GM06990 (cell line): ENCODE measurements at regions not wholly inside any gene's neighbourhood (a gene's known extent, or its start where the extent isn't known, plus 50 kb on each side); places are given as distances from the start of the nearest gene placed in this dataset.

Source experiments
- DNase-seq: peaks from one replicate; pipeline ENCODE4 v3.0.0-alpha.2; 2011; ENCODE audit not compliant: insufficient read length; ENCODE audit errors: extremely low read depth
- H3K27me3 ChIP-seq: replicated peaks from 2 replicates; pipeline ENCODE4 v1.6.0; 2011; ENCODE audit warnings: low read length; ENCODE audit not compliant: control insufficient read depth, insufficient read depth
- H3K36me3 ChIP-seq: 2 replicates; pipeline ENCODE4 v1.5.1; 2011; ENCODE audit warnings: low read length; ENCODE audit not compliant: control insufficient read depth, insufficient read depth
- H3K4me3 ChIP-seq: replicated peaks from 2 replicates; pipeline ENCODE4 v1.5.1; 2011; ENCODE audit warnings: low read depth, mild to moderate bottlenecking, control low read depth, low read length
- TF ChIP-seq, protein P1 (sequence below): IDR thresholded peaks from 2 replicates; pipeline ENCODE4 v1.5.1; 2011; ENCODE audit warnings: low read length, control low read depth, mild to moderate bottlenecking, inconsistent platforms; ENCODE audit not compliant: insufficient read depth, poor library complexity, severe bottlenecking

DNA sequence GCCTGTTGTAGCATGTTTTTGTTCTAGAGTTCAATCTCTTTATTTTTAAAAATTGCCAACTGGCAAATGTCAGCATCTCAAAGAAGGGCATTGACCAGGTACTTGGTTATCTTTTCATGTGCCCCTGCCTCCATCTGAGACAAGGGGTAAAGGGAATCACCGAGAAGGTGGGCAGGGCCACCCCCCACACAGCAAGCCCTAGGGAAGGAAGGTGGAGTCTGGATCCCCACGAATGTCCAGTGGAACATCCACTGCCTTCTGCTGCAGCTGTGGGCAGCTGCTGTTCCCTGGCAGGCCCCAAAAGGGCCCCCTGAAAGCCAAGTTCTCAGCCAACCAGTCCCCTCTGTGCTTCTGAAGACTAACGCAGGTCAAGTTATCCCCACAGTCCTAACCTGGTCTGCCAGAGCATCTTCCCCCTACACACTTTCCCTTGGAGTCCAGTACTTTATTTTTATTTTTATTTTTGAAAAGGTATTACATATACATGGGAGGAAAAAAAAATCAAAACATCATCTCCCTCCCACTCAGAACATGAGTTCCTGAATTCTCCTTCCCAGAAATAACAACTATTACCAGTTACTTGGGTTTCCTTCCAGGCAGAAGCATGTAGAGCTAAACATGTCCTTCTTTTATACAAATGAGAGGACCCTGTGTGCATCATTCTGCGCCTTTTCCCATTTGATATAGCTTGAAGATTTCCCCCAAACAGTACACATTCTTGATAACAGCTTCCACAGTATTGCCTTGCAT lies 253.7 kb downstream of the MAFB start:
- Histone ChIP-seq H3K27me3 (no peaks in the 10 kb centered on the region), H3K36me3 (no peaks in the 10 kb centered on the region), H3K4me3 (no peak overlapping the region)
- TF ChIP-seq, protein P1, sequence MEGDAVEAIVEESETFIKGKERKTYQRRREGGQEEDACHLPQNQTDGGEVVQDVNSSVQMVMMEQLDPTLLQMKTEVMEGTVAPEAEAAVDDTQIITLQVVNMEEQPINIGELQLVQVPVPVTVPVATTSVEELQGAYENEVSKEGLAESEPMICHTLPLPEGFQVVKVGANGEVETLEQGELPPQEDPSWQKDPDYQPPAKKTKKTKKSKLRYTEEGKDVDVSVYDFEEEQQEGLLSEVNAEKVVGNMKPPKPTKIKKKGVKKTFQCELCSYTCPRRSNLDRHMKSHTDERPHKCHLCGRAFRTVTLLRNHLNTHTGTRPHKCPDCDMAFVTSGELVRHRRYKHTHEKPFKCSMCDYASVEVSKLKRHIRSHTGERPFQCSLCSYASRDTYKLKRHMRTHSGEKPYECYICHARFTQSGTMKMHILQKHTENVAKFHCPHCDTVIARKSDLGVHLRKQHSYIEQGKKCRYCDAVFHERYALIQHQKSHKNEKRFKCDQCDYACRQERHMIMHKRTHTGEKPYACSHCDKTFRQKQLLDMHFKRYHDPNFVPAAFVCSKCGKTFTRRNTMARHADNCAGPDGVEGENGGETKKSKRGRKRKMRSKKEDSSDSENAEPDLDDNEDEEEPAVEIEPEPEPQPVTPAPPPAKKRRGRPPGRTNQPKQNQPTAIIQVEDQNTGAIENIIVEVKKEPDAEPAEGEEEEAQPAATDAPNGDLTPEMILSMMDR, result no peak
- DNase-seq, result no peak

DNA sequence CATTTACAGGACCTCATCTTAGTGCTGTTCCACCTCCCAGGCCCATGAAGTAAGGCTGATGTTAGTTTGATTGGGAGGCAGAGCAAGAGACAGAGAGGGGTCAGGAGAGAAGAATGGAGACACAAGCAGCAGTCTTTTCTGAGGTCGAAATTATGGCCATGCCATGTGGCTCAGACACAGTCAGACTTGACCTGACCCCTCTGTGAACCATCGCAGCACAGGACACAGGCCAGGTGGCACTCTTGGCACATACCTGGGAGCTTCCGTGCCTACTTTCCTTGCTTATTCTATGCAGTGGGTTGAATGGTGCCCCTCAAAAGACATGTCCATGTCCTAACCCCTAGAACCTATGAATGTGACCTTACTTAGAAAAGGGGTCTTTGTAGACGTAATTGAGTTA lies 254.9 kb downstream of the MAFB start:
- no peaks in the 10 kb centered on the region for H3K36me3 ChIP-seq
- H3K4me3 ChIP-seq, result no peak overlapping the region
- no peak for DNase-seq
- TF ChIP-seq, protein P1, result no peak
- no peaks in the 10 kb centered on the region for H3K27me3 ChIP-seq

DNA sequence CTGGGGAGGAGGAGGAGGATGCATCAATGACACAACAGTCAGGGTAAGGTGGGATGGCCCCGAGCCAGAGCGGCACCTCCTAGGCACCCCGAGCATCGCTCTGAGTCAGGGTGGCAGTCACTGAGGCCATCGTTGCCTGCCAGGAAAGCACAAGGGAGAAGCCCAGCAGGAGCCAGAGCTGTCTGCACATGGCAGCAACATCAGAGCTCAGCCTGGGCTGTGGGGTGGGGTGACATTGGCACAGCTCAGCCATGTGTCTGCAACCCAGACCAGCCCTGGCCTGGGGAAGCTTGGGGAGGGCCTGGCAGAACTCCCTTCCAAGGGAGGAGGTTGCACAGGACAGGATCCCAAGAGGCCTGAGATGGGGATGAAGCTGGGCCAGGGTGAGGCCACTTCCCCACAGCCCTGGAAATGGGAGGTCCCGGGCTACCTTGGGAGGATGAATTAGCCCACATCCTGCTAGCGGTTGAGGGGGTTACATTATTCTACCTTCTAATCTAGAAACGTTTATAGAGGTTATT lies 255.6 kb downstream of the MAFB start:
- H3K4me3 ChIP-seq, result no peak overlapping the region
- no peaks in the 10 kb centered on the region for H3K36me3 ChIP-seq
- TF ChIP-seq, protein P1, result no peak
- DNase-seq, result no peak
- no peaks in the 10 kb centered on the region for H3K27me3 ChIP-seq

DNA sequence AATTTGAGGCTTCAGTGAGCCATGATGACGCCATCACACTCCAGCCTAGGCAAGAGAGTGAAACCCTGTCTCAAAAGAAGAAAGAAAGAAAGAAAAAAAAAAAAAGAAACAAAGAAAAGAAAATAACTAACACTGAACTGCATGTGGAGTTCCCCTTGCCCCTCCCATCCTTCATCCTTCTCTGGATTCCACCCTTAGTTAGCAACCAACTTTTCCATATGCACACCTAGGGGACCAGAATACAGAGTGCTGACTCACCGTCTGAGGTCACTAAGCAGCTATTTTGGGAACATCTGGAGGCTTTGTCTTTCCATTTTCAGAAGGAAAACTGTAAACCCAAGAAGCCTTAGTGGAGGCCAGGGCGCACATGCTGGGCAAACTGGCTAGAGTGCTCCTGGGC lies 257.4 kb downstream of the MAFB start:
- H3K27me3 ChIP-seq, result no peaks in the 10 kb centered on the region
- TF ChIP-seq, protein P1, result no peak
- no peak for DNase-seq
- H3K36me3 ChIP-seq, result no peaks in the 10 kb centered on the region
- no peak overlapping the region for H3K4me3 ChIP-seq

DNA sequence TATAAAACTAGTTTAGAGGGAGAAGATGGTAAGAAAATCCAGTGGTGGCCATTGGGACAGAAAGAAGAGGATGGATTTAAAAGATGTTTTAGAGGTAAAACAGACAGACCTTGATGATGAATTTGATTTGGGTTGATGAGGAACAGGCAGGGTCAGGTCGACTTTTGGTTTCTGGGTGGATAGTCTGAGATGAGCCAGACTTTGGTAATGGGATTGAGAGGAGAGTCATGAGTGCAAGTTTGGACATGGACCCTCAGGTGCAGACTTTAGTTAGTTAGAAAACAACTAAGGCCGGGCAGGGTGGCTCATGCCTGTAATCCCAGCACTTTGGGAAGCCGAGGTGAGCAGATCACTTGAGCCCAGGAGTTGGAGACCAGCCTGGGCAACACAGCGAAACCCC lies 257.9 kb downstream of the MAFB start:
- H3K27me3 ChIP-seq, result no peaks in the 10 kb centered on the region
- H3K4me3 ChIP-seq, result no peak overlapping the region
- no peak for DNase-seq
- H3K36me3 ChIP-seq, result no peaks in the 10 kb centered on the region
- TF ChIP-seq, protein P1, result no peak
